GM18519 (cell line): ENCODE measurements at regions not wholly inside any gene's neighbourhood (a gene's known extent, or its start where the extent isn't known, plus 50 kb on each side); places are given as distances from the start of the nearest gene placed in this dataset.

Experiments used
- ATAC-seq: cut with Tn5 transposase; IDR thresholded peaks from one replicate; pipeline ENCODE4 v1.9.1; 2021; ENCODE audit warnings: mild to moderate bottlenecking, moderate library complexity; ENCODE audit not compliant: unreplicated experiment, low FRiP score

GRCh38 chr1:65729259-65729658, 63.4 kb upstream of the PDE4B start:
- no peak for ATAC-seq

- ATAC-seq, result no peak
Observed at GRCh38 chr1:65734979-65735378, 57.7 kb upstream of the PDE4B start.

GRCh38 chr1:65741993-65742392, 50.7 kb upstream of the PDE4B start:
- ATAC-seq, result no peak
